Adrenal gland (tissue), 5 donors: ENCODE measurements at regions not wholly inside any gene's neighbourhood (a gene's known extent, or its start where the extent isn't known, plus 50 kb on each side); places are given as distances from the start of the nearest gene placed in this dataset.

ENCODE experiments used
- CTCF ChIP-seq, 6 experiments: fragments of 450-650 bp in 4 of 6; fragments of 200-600 bp in 2 of 6; sonication (generic) in 1 of 6; IDR thresholded peaks; 1 replicate in 5 of 6; 2 replicates in 1 of 6; pipeline versions ENCODE4 v1.5.1 to v1.8.0; 2016 to 2021; ENCODE audit warnings: antibody characterized with exemption in 6 of 6, mild to moderate bottlenecking in 2 of 6, moderate library complexity in 1 of 6
- POLR2A ChIP-seq, 2 donors: fragments of 450-650 bp; IDR thresholded peaks; one replicate each; pipeline ENCODE4 v1.6.1; 2017; ENCODE audit warnings: antibody characterized with exemption in 2 of 2, mild to moderate bottlenecking in 2 of 2, moderate library complexity in 1 of 2
- donor health status: DM: no; HTN: no; CAD: no.

GRCh38 chr17:73835605-73836004 lies 191.4 kb upstream of the SDK2 start:
- TF ChIP-seq POLR2A (IDR thresholded peaks at IDR 0.05) (no peak), CTCF (IDR thresholded peaks at IDR 0.05) (no peak)
